H9 (cell line): ENCODE measurements at regions not wholly inside any gene's neighbourhood (a gene's known extent, or its start where the extent isn't known, plus 50 kb on each side); places are given as distances from the start of the nearest gene placed in this dataset.

ENCODE experiments used
- DNase-seq: peaks from one replicate; pipeline ENCODE4 v3.0.0-alpha.2; 2017
- H2AFZ ChIP-seq: one replicate; pipeline ENCODE4 v1.6.1; 2013; ENCODE audit warnings: mild to moderate bottlenecking, low read length, control low read depth, moderate library complexity
- H2AK5ac ChIP-seq: 2 replicates; pipeline ENCODE4 v1.6.1; 2013; ENCODE audit warnings: low read length, control low read depth, mixed read lengths; ENCODE audit not compliant: insufficient read length
- H2BK120ac ChIP-seq: one replicate; pipeline ENCODE4 v1.6.1; 2013; ENCODE audit warnings: low read depth, mild to moderate bottlenecking, low read length, control low read depth, inconsistent platforms; ENCODE audit not compliant: poor library complexity, severe bottlenecking
- H2BK12ac ChIP-seq: 2 replicates; pipeline ENCODE4 v1.6.1; 2013; ENCODE audit warnings: low read length, control low read depth, mixed read lengths, low read depth; ENCODE audit not compliant: insufficient read length
- H2BK15ac ChIP-seq: 2 replicates; pipeline ENCODE4 v1.6.1; 2013; ENCODE audit warnings: low read depth, low read length, control low read depth
- H2BK20ac ChIP-seq: one replicate; pipeline ENCODE4 v1.6.1; 2013; ENCODE audit warnings: low read depth, mild to moderate bottlenecking, low read length, control low read depth, inconsistent platforms; ENCODE audit not compliant: poor library complexity, severe bottlenecking
- H2BK5ac ChIP-seq: 2 replicates; pipeline ENCODE4 v1.6.1; 2013; ENCODE audit warnings: low read length, control low read depth, mixed read lengths; ENCODE audit not compliant: insufficient read length
- H3K14ac ChIP-seq: 2 replicates; pipeline ENCODE4 v1.6.1; 2013; ENCODE audit warnings: low read length, control low read depth; ENCODE audit not compliant: insufficient read depth
- H3K18ac ChIP-seq: 2 replicates; pipeline ENCODE4 v1.6.1; 2013; ENCODE audit warnings: low read depth, mild to moderate bottlenecking, mixed read lengths, low read length, control low read depth; ENCODE audit not compliant: insufficient read length
- H3K23ac ChIP-seq: 2 replicates; pipeline ENCODE4 v1.6.1; 2013; ENCODE audit warnings: low read length, control low read depth, mixed read lengths, low read depth; ENCODE audit not compliant: insufficient read length
- H3K23me2 ChIP-seq: 2 replicates; pipeline ENCODE4 v1.6.1; 2013; ENCODE audit warnings: low read depth, mild to moderate bottlenecking, mixed read lengths, low read length, control low read depth; ENCODE audit not compliant: insufficient read length, poor library complexity, severe bottlenecking
- H3K27ac ChIP-seq: 2 replicates; pipeline ENCODE4 v1.5.1; 2013; ENCODE audit warnings: low read length, control low read depth, mixed read lengths, low read depth; ENCODE audit not compliant: insufficient read length
- H3K27me3 ChIP-seq: 2 replicates; pipeline ENCODE4 v1.6.1; 2013; ENCODE audit warnings: low read length, control low read depth, inconsistent platforms; ENCODE audit not compliant: insufficient read depth
- H3K4ac ChIP-seq: 2 replicates; pipeline ENCODE4 v1.6.1; 2013; ENCODE audit warnings: low read depth, mild to moderate bottlenecking, control low read depth, inconsistent platforms, low read length, moderate library complexity
- H3K4me1 ChIP-seq: 2 replicates; pipeline ENCODE4 v1.6.1; 2013; ENCODE audit warnings: low read length, control low read depth, inconsistent platforms; ENCODE audit not compliant: insufficient read depth
- H3K4me2 ChIP-seq: 2 replicates; pipeline ENCODE4 v1.6.1; 2013; ENCODE audit warnings: low read length, control low read depth, mixed read lengths; ENCODE audit not compliant: insufficient read length, insufficient read depth
- H3K56ac ChIP-seq: 2 replicates; pipeline ENCODE4 v1.6.1; 2013; ENCODE audit warnings: low read depth, mild to moderate bottlenecking, mixed read lengths, low read length, control low read depth; ENCODE audit not compliant: insufficient read length
- H3K79me1 ChIP-seq: 2 replicates; pipeline ENCODE4 v1.6.1; 2013; ENCODE audit warnings: low read depth, mild to moderate bottlenecking, moderate library complexity, low read length, control low read depth, inconsistent platforms; ENCODE audit not compliant: insufficient read depth, poor library complexity, severe bottlenecking
- H3K79me2 ChIP-seq: 2 replicates; pipeline ENCODE4 v1.6.1; 2013; ENCODE audit warnings: low read length, control low read depth, inconsistent platforms; ENCODE audit not compliant: insufficient read depth
- H3K9ac ChIP-seq: 2 replicates; pipeline ENCODE4 v1.6.1; 2013; ENCODE audit warnings: low read length, control low read depth, mixed read lengths; ENCODE audit not compliant: insufficient read length; ENCODE audit errors: extremely low read depth
- H3K9me3 ChIP-seq: one replicate; pipeline ENCODE4 v1.6.1; 2013; ENCODE audit warnings: low read depth, low read length, inconsistent platforms; ENCODE audit not compliant: control insufficient read depth
- H3T11ph ChIP-seq: one replicate; pipeline ENCODE4 v1.6.1; 2013; ENCODE audit warnings: mild to moderate bottlenecking, low read length, control low read depth, inconsistent platforms
- H4K20me1 ChIP-seq: one replicate; pipeline ENCODE4 v1.6.1; 2013; ENCODE audit not compliant: control insufficient read depth, insufficient read length, insufficient read depth
- H4K5ac ChIP-seq: 2 replicates; pipeline ENCODE4 v1.6.1; 2013; ENCODE audit warnings: low read depth, mild to moderate bottlenecking, mixed read lengths, low read length, control low read depth; ENCODE audit not compliant: insufficient read length
- H4K8ac ChIP-seq: replicated peaks from 2 replicates; pipeline ENCODE4 v1.6.1; 2013; ENCODE audit warnings: low read length, control low read depth, mixed read lengths, low read depth; ENCODE audit not compliant: insufficient read length
- H4K91ac ChIP-seq: 2 replicates; pipeline ENCODE4 v1.6.1; 2013; ENCODE audit warnings: low read depth, mild to moderate bottlenecking, moderate library complexity, mixed read lengths, low read length, control low read depth; ENCODE audit not compliant: insufficient read length
- H3K27ac Mint-ChIP-seq, 3 experiments: 2 replicates in 2 of 3; 3 replicates in 1 of 3; pipeline ENCODE4 v1.8.0; 2020 to 2021; ENCODE audit warnings: mixed read lengths in 3 of 3, mild to moderate bottlenecking in 1 of 3, moderate library complexity in 1 of 3
- H3K27me3 Mint-ChIP-seq: 2 replicates; pipeline ENCODE4 v1.8.0; 2021; ENCODE audit warnings: low read depth, mild to moderate bottlenecking, moderate library complexity, mixed read lengths
- H3K36me3 Mint-ChIP-seq, 3 experiments: 2 replicates in 2 of 3; 3 replicates in 1 of 3; pipeline ENCODE4 v1.8.0; 2020 to 2021; ENCODE audit warnings: low read depth in 3 of 3, mixed read lengths in 3 of 3; ENCODE audit not compliant: insufficient read depth in 1 of 3
- H3K4me1 Mint-ChIP-seq, 2 experiments: 2 replicates each; pipeline ENCODE4 v1.8.0; 2020; ENCODE audit warnings: mixed read lengths in 2 of 2
- H3K4me3 Mint-ChIP-seq, 2 experiments: 2 replicates in 1 of 2; 3 replicates in 1 of 2; pipeline ENCODE4 v1.8.0; 2020 to 2021; ENCODE audit warnings: mild to moderate bottlenecking in 2 of 2, mixed read lengths in 2 of 2, moderate library complexity in 1 of 2
- H3K9me3 Mint-ChIP-seq, 2 experiments: 2 replicates in 1 of 2; 3 replicates in 1 of 2; pipeline ENCODE4 v1.8.0; 2020; ENCODE audit warnings: mild to moderate bottlenecking in 2 of 2, mixed read lengths in 2 of 2, moderate library complexity in 1 of 2
- CTCF ChIP-seq: fragments of 200-600 bp; sonication (generic); conservative IDR thresholded peaks from 3 replicates; pipeline ENCODE4 v1.8.0; 2021; ENCODE audit warnings: antibody characterized with exemption, mild to moderate bottlenecking
- WGBS: extraction: QIAGEN DNeasy Blood & Tissue Kit; methylation state at CpG from one replicate; pipeline ENCODE4 v1.1.7; 2013; ENCODE audit warnings: missing lambda C conversion rate, low lambda C conversion rate, mixed read lengths; ENCODE audit not compliant: insufficient read length; ENCODE audit errors: extremely low coverage; 5-methylcytosine and 5-hydroxymethylcytosine counted together

DNA sequence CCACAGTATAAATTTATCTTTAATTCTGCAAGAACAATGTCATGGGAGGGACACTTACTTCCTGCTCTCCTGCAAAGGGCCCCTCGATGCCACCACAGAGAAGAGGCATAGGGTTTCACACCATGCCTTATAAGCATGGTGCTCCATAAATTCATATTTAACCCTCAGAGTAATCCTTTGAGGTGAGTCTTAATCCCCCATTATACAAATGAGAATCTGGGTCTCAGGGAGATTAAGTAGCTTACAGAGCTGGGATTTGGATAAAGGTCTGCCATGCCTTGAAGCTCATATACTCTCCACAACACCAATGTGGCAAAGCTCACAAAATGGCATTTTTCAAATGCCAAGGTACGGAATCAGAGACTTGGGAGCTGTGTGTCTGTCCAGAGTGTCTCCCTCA, 268.5 kb upstream of the CCL2 start:
- Mint-ChIP-seq H3K4me1 (peaks cover 3 to 11% of the 10 kb centered on the region in 2 experiments; a peak in 3 of 4 replicates), H3K9me3 (peaks cover 12 to 16% of the 10 kb centered on the region in 2 experiments), H3K4me3 (no peak overlapping the region), H3K36me3 (peaks cover 4 to 12% (median 8%) of the 10 kb centered on the region in 3 experiments; a peak in 5 of 7 replicates), H3K27ac (no peak overlapping the region), H3K27me3 (peaks cover 3% of the 10 kb centered on the region)
- Histone ChIP-seq H2AFZ (no peak overlapping the region), H3K79me2 (no peaks in the 10 kb centered on the region), H4K91ac (no peak overlapping the region), H3K4me2 (no peak overlapping the region), H3K27ac (no peak overlapping the region), H3K4ac (no peak overlapping the region), H3K56ac (no peak overlapping the region), H2BK12ac (no peak overlapping the region), H3K23me2 (no peaks in the 10 kb centered on the region), H4K5ac (no peak overlapping the region), H2BK5ac (no peak overlapping the region), H3K4me1 (no peaks in the 10 kb centered on the region), H2AK5ac (no peak overlapping the region), H2BK20ac (no peak overlapping the region), H3K79me1 (no peaks in the 10 kb centered on the region), H3K9ac (no peak overlapping the region), H3K14ac (no peak overlapping the region), H4K8ac (no peak overlapping the region), H3T11ph (no peak overlapping the region), H4K20me1 (no peaks in the 10 kb centered on the region), H2BK120ac (no peak overlapping the region), H3K9me3 (peaks cover 9% of the 10 kb centered on the region), H2BK15ac (no peak overlapping the region), H3K18ac (no peak overlapping the region), H3K27me3 (no peaks in the 10 kb centered on the region), H3K23ac (no peak overlapping the region)
- no CpG with 5 or more reads among the region's 2 CpGs for WGBS
- DNase-seq: no peak
- no peak for TF ChIP-seq CTCF
